GM23338 (cell line): ENCODE measurements at regions not wholly inside any gene's neighbourhood (a gene's known extent, or its start where the extent isn't known, plus 50 kb on each side); places are given as distances from the start of the nearest gene placed in this dataset.

ENCODE experiments used
- ATAC-seq: fragments of 200-7000 bp; cut with Tn5 transposase; 3 replicates; pipeline ENCODE4 v1.9.1; 2020
- DNase-seq: peaks from one replicate; pipeline ENCODE4 v3.0.0-alpha.2; 2015; ENCODE audit warnings: low spot score
- H2AFZ ChIP-seq: fragments of 200-600 bp; sonication (generic); 2 replicates; pipeline ENCODE4 v1.8.0; 2016; ENCODE audit warnings: antibody characterized with exemption, mild to moderate bottlenecking, moderate library complexity
- H3F3A ChIP-seq: fragments of 200-600 bp; sonication (generic); replicated peaks from 2 replicates; pipeline ENCODE4 v1.8.0; 2017; ENCODE audit warnings: antibody characterized with exemption, mixed run types, low read depth
- H3K27ac ChIP-seq: fragments of 200-600 bp; sonication (generic); 2 replicates; pipeline ENCODE4 v1.6.1; 2016; ENCODE audit warnings: low read depth
- H3K27me3 ChIP-seq: fragments of 200-600 bp; sonication (generic); 2 replicates; pipeline ENCODE4 v1.8.0; 2016; ENCODE audit warnings: mild to moderate bottlenecking, mixed run types, moderate library complexity; ENCODE audit not compliant: insufficient read depth
- H3K36me3 ChIP-seq: fragments of 200-600 bp; sonication (generic); 2 replicates; pipeline ENCODE4 v1.8.0; 2016; ENCODE audit warnings: mild to moderate bottlenecking; ENCODE audit not compliant: insufficient read depth
- H3K4me1 ChIP-seq: fragments of 200-600 bp; sonication (generic); 2 replicates; pipeline ENCODE4 v1.8.0; 2016; ENCODE audit warnings: mild to moderate bottlenecking, moderate library complexity; ENCODE audit not compliant: insufficient read depth
- H3K4me2 ChIP-seq: fragments of 200-600 bp; sonication (generic); 2 replicates; pipeline ENCODE4 v1.7.1; 2017; ENCODE audit warnings: mixed run types
- H3K4me3 ChIP-seq: fragments of 200-600 bp; sonication (generic); 2 replicates; pipeline ENCODE4 v1.6.1; 2016; ENCODE audit warnings: mixed run types
- H3K79me2 ChIP-seq: fragments of 200-600 bp; sonication (generic); replicated peaks from 2 replicates; pipeline ENCODE4 v1.8.0; 2017; ENCODE audit warnings: mild to moderate bottlenecking; ENCODE audit not compliant: insufficient read depth
- H3K9me2 ChIP-seq: fragments of 200-600 bp; sonication (generic); 2 replicates; pipeline ENCODE4 v1.8.0; 2017; ENCODE audit not compliant: insufficient read depth
- H4K20me1 ChIP-seq: fragments of 200-600 bp; sonication (generic); replicated peaks from 2 replicates; pipeline ENCODE4 v1.8.0; 2017; ENCODE audit warnings: mild to moderate bottlenecking; ENCODE audit not compliant: insufficient read depth
- H3K27ac Mint-ChIP-seq: 2 replicates; pipeline ENCODE4 v1.8.0; 2020; ENCODE audit warnings: inconsistent platforms, mild to moderate bottlenecking, moderate library complexity, mixed read lengths
- H3K27me3 Mint-ChIP-seq: 3 replicates; pipeline ENCODE4 v1.8.0; 2022; ENCODE audit warnings: low read depth, mild to moderate bottlenecking, moderate library complexity, mixed read lengths, inconsistent platforms; ENCODE audit not compliant: insufficient read depth, poor library complexity
- H3K36me3 Mint-ChIP-seq: 3 replicates; pipeline ENCODE4 v1.8.0; 2021; ENCODE audit warnings: low read depth, mild to moderate bottlenecking, inconsistent platforms, moderate library complexity, mixed read lengths
- H3K4me1 Mint-ChIP-seq: 3 replicates; pipeline ENCODE4 v1.8.0; 2020; ENCODE audit warnings: mild to moderate bottlenecking, inconsistent platforms, mixed read lengths
- H3K4me3 Mint-ChIP-seq: 3 replicates; pipeline ENCODE4 v1.8.0; 2021; ENCODE audit warnings: moderate library complexity, mild to moderate bottlenecking, inconsistent platforms, mixed read lengths
- H3K9me3 Mint-ChIP-seq: 3 replicates; pipeline ENCODE4 v1.8.0; 2020; ENCODE audit warnings: moderate library complexity, mild to moderate bottlenecking, inconsistent platforms, mixed read lengths
- EZH2 ChIP-seq: fragments of 200-600 bp; sonication (generic); IDR thresholded peaks from one replicate; pipeline ENCODE4 v1.8.0; 2017; ENCODE audit warnings: antibody characterized with exemption, mild to moderate bottlenecking, low read depth; ENCODE audit not compliant: unreplicated experiment
- EZH2phosphoT487 ChIP-seq: fragments of 200-600 bp; sonication (generic); IDR thresholded peaks from one replicate; pipeline ENCODE4 v1.8.1; 2018; ENCODE audit warnings: antibody characterized with exemption; ENCODE audit not compliant: unreplicated experiment
- POLR2AphosphoS5 ChIP-seq: IDR thresholded peaks from 2 replicates; pipeline ENCODE4 v1.6.1; 2016; ENCODE audit warnings: antibody characterized with exemption, low read depth
- STAT1 ChIP-seq: IDR thresholded peaks from one replicate; pipeline ENCODE4 v1.6.1; 2016; ENCODE audit warnings: antibody characterized with exemption; ENCODE audit not compliant: unreplicated experiment
- ZNF114 ChIP-seq: fragments of 250-450 bp; sonication (Bioruptor Pico); IDR thresholded peaks from 2 replicates; pipeline ENCODE4 v1.5.0; 2020; ENCODE audit warnings: mild to moderate bottlenecking, moderate library complexity
- ZNF331 ChIP-seq: fragments of 250-450 bp; sonication (Bioruptor Pico); IDR thresholded peaks from 2 replicates; pipeline ENCODE4 v1.5.0; 2020; ENCODE audit warnings: low read depth, mild to moderate bottlenecking, moderate library complexity
- TF ChIP-seq, protein P1 (sequence below), 2 experiments: fragments of 200-600 bp in 1 of 2; sonication (generic) in 1 of 2; conservative IDR thresholded peaks; 2 replicates each; pipeline versions ENCODE4 v1.5.1 to v1.6.1; 2016 to 2017; ENCODE audit warnings: antibody characterized with exemption in 2 of 2, low read depth in 2 of 2, mild to moderate bottlenecking in 2 of 2, moderate library complexity in 1 of 2
- TF ChIP-seq, protein P2 (sequence below): IDR thresholded peaks from 2 replicates; pipeline ENCODE4 v1.6.1; 2016; ENCODE audit warnings: antibody characterized with exemption

DNA sequence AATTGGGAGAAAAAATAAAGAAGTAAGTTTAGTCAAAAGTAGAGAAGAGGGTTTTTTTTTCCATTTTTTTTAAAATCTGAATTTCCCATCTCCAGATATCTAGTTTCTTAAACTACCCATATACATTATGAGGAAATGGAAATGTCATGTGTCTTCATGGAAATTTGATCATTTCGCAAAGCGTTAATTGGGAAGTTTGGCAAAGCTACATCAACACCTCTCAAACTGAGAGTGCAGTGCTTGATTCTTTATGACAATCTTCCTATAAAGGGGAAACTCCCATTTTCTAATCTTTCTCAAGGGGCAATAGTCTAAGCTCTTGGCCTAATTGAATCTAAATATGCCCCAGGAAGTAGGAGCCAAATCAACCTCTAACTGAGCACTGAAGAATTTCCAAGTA, 110.4 kb upstream of the INHBA start (continued):
- TF ChIP-seq, protein P1, sequence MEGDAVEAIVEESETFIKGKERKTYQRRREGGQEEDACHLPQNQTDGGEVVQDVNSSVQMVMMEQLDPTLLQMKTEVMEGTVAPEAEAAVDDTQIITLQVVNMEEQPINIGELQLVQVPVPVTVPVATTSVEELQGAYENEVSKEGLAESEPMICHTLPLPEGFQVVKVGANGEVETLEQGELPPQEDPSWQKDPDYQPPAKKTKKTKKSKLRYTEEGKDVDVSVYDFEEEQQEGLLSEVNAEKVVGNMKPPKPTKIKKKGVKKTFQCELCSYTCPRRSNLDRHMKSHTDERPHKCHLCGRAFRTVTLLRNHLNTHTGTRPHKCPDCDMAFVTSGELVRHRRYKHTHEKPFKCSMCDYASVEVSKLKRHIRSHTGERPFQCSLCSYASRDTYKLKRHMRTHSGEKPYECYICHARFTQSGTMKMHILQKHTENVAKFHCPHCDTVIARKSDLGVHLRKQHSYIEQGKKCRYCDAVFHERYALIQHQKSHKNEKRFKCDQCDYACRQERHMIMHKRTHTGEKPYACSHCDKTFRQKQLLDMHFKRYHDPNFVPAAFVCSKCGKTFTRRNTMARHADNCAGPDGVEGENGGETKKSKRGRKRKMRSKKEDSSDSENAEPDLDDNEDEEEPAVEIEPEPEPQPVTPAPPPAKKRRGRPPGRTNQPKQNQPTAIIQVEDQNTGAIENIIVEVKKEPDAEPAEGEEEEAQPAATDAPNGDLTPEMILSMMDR (conservative IDR thresholded peaks at IDR 0.05; ENCODE audit: low read depth in 2 of 2), result no peak
- TF ChIP-seq ZNF331 (CRISPR knock-in tag) (no peak), EZH2phosphoT487 (no peak), POLR2AphosphoS5 (no peak), EZH2 (no peak)
- TF ChIP-seq, protein P2, sequence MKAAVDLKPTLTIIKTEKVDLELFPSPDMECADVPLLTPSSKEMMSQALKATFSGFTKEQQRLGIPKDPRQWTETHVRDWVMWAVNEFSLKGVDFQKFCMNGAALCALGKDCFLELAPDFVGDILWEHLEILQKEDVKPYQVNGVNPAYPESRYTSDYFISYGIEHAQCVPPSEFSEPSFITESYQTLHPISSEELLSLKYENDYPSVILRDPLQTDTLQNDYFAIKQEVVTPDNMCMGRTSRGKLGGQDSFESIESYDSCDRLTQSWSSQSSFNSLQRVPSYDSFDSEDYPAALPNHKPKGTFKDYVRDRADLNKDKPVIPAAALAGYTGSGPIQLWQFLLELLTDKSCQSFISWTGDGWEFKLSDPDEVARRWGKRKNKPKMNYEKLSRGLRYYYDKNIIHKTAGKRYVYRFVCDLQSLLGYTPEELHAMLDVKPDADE, result no peak

GRCh38 chr7:41811941-41812340, 109.1 kb upstream of the INHBA start:
- H3K9me2 ChIP-seq, result no peaks in the 10 kb centered on the region
- no peak overlapping the region for H3K4me3 ChIP-seq
- H3F3A ChIP-seq, result no peaks in the 10 kb centered on the region
- no peaks in the 10 kb centered on the region for H4K20me1 ChIP-seq
- H3K79me2 ChIP-seq, result no peaks in the 10 kb centered on the region
- H3K27ac ChIP-seq, result no peak overlapping the region
- Mint-ChIP-seq H3K9me3 (peaks cover 19% of the 10 kb centered on the region), H3K4me3 (no peak overlapping the region), H3K36me3 (peaks cover 21% of the 10 kb centered on the region), H3K27ac (no peak overlapping the region), H3K27me3 (peaks cover 2% of the 10 kb centered on the region), H3K4me1 (peaks cover 43% of the 10 kb centered on the region)
- TF ChIP-seq STAT1, result no peak
- TF ChIP-seq, protein P1 (conservative IDR thresholded peaks at IDR 0.05; ENCODE audit: low read depth in 2 of 2), result no peak
- no peak for ATAC-seq
- peaks cover 14% of the 10 kb centered on the region for H3K4me1 ChIP-seq
- H3K27me3 ChIP-seq, result no peaks in the 10 kb centered on the region
- H3K36me3 ChIP-seq, result no peaks in the 10 kb centered on the region
- DNase-seq, result no peak
- H2AFZ ChIP-seq, result no peak overlapping the region
- H3K4me2 ChIP-seq, result no peak overlapping the region

GRCh38 chr7:41809940-41810576, 107.2 kb upstream of the INHBA start:
- Histone ChIP-seq H3F3A (no peaks in the 10 kb centered on the region), H3K4me3 (no peak overlapping the region), H3K27me3 (no peaks in the 10 kb centered on the region), H3K27ac (no peak overlapping the region), H2AFZ (no peak overlapping the region), H3K9me2 (no peaks in the 10 kb centered on the region), H3K4me1 (peaks cover 13% of the 10 kb centered on the region), H3K36me3 (0 out of 2 replicates have a peak, but pooled peaks cover 6% of the 10 kb centered on the region), H3K79me2 (no peaks in the 10 kb centered on the region), H3K4me2 (no peak overlapping the region), H4K20me1 (no peaks in the 10 kb centered on the region)
- Mint-ChIP-seq H3K36me3 (peaks cover 24% of the 10 kb centered on the region), H3K9me3 (peaks cover 22% of the 10 kb centered on the region), H3K4me3 (no peak overlapping the region), H3K4me1 (peaks cover 41% of the 10 kb centered on the region), H3K27ac (no peak overlapping the region), H3K27me3 (peaks cover 2% of the 10 kb centered on the region)
- ATAC-seq (no peak), DNase-seq (no peak)
- TF ChIP-seq, protein P2, result no peak
- TF ChIP-seq ZNF114 (CRISPR knock-in tag) (no peak), EZH2phosphoT487 (no peak), POLR2AphosphoS5 (no peak)
